ENCODE measurements at regions not wholly inside any gene's neighbourhood (a gene's known extent, or its start where the extent isn't known, plus 50 kb on each side); places are given as distances from the start of the nearest gene placed in this dataset.

DNA sequence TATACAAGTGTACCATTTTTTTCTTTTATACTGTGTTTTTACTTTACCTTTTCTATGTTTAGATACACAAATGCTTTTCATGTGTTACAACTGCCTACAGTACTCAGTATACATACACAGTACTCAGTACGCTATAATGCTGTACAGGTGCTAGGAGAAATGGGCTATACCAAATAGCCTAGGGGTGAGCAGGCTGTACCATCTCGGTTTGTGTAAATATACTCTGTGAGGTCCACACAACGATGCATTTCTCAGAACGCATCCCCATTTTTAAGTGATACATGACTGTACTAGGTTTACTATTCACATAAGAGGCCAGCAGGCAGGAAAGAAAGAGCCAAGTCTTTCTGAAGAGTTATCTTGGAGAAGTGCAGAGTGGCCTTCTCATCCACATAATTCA is 426.4 kb upstream of the MTPN start:
- TF ChIP-seq, protein P1, sequence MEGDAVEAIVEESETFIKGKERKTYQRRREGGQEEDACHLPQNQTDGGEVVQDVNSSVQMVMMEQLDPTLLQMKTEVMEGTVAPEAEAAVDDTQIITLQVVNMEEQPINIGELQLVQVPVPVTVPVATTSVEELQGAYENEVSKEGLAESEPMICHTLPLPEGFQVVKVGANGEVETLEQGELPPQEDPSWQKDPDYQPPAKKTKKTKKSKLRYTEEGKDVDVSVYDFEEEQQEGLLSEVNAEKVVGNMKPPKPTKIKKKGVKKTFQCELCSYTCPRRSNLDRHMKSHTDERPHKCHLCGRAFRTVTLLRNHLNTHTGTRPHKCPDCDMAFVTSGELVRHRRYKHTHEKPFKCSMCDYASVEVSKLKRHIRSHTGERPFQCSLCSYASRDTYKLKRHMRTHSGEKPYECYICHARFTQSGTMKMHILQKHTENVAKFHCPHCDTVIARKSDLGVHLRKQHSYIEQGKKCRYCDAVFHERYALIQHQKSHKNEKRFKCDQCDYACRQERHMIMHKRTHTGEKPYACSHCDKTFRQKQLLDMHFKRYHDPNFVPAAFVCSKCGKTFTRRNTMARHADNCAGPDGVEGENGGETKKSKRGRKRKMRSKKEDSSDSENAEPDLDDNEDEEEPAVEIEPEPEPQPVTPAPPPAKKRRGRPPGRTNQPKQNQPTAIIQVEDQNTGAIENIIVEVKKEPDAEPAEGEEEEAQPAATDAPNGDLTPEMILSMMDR (conservative IDR thresholded peaks at IDR 0.05): no peak
- TF ChIP-seq EZH2 (IDR thresholded peaks at IDR 0.05; ENCODE audit: low read depth): no peak

Measured in PC-9 (cell line).